HCT116 (cell line): ENCODE measurements at regions not wholly inside any gene's neighbourhood (a gene's known extent, or its start where the extent isn't known, plus 50 kb on each side); places are given as distances from the start of the nearest gene placed in this dataset.

Experiments
- ATAC-seq: fragments of 200-7000 bp; cut with Tn5 transposase; 2 replicates; pipeline ENCODE4 v1.9.1; 2020; ENCODE audit warnings: mild to moderate bottlenecking, moderate library complexity
- BruUV-seq: library from RNA; stranded (reverse); fragments of 400-500 nt; replicated peaks from 2 replicates; lab custom pipeline; 2021; lab: Mats Ljungman, UMichigan
- CTCF ChIA-PET: fragments of 300-600 bp; sonication (Branson Sonifier 250); formaldehyde crosslinking; loops from one replicate; lab custom pipeline; 2021; ENCODE audit warnings: antibody characterized with exemption; lab: Charles Lee
- POLR2A ChIA-PET: fragments of 300-600, 350-600 bp; sonication (Branson Sonifier 250); formaldehyde crosslinking; loops from one replicate; lab custom pipeline; 2021; ENCODE audit warnings: antibody characterized with exemption; lab: Charles Lee
- RAD21 ChIA-PET, 2 experiments: fragments of 300-600 bp; sonication (Branson Sonifier 250); formaldehyde crosslinking; loops; one replicate each; lab custom pipeline; 2023; ENCODE audit warnings: low total read pairs in 2 of 2; ENCODE audit not compliant: uncharacterized antibody in 2 of 2, unreplicated experiment in 2 of 2, low non-redundant PET in 1 of 2; lab: Charles Lee
- DNase-seq: peaks from one replicate; pipeline ENCODE4 v3.0.0-alpha.2; 2010; ENCODE audit warnings: low read depth, low spot score
- H2AFZ ChIP-seq: fragments of 200-600 bp; shearing (Covaris generic), sonication (generic); 2 replicates; pipeline ENCODE4 v1.6.1; 2017; ENCODE audit warnings: low read depth, mixed run types, mixed read lengths, antibody characterized with exemption, low read length; ENCODE audit not compliant: poor library complexity, severe bottlenecking
- H3K27ac ChIP-seq: 2 replicates; pipeline ENCODE4 v1.5.1; 2012; ENCODE audit warnings: low read depth, low read length
- H3K27me3 ChIP-seq: fragments of 200-600 bp; sonication (generic); 2 replicates; pipeline ENCODE4 v1.6.1; 2016; ENCODE audit warnings: mixed run types, low read length, mixed read lengths; ENCODE audit not compliant: insufficient read depth
- H3K36me3 ChIP-seq, 2 experiments: fragments of 200-500 bp in 1 of 2; fragments of 200-600 bp in 1 of 2; sonication (Bioruptor generic) in 1 of 2; sonication (generic) in 1 of 2; 2 replicates each; pipeline versions ENCODE4 v1.5.1 to v1.6.1; 2014 to 2016; ENCODE audit warnings: low read length in 2 of 2, inconsistent platforms in 1 of 2, mixed read lengths in 1 of 2, mixed run types in 1 of 2; ENCODE audit not compliant: insufficient read depth in 2 of 2, control insufficient read depth in 1 of 2
- H3K4me1 ChIP-seq, 2 experiments: fragments of 200-600 bp in 1 of 2; sonication (generic) in 1 of 2; 2 replicates each; pipeline versions ENCODE4 v1.5.1 to v1.6.1; 2012 to 2017; ENCODE audit warnings: low read length in 2 of 2, inconsistent platforms in 1 of 2, mild to moderate bottlenecking in 1 of 2, mixed read lengths in 1 of 2, mixed run types in 1 of 2, moderate library complexity in 1 of 2; ENCODE audit not compliant: insufficient read depth in 2 of 2, control insufficient read depth in 1 of 2
- H3K4me2 ChIP-seq: fragments of 200-600 bp; sonication (generic); 2 replicates; pipeline ENCODE4 v1.6.1; 2017; ENCODE audit warnings: mixed run types, low read length, mixed read lengths
- H3K4me3 ChIP-seq, 2 experiments: fragments of 200-600 bp in 1 of 2; sonication (generic) in 1 of 2; replicated peaks in 1 of 2; 2 replicates each; pipeline ENCODE4 v1.5.1; 2011 to 2016; ENCODE audit warnings: low read length in 2 of 2, control low read depth in 1 of 2, low read depth in 1 of 2, mild to moderate bottlenecking in 1 of 2, mixed read lengths in 1 of 2, mixed run types in 1 of 2
- H3K79me2 ChIP-seq: fragments of 200-600 bp; sonication (generic); 2 replicates; pipeline ENCODE4 v1.6.1; 2017; ENCODE audit warnings: mild to moderate bottlenecking, mixed run types, low read length, moderate library complexity, mixed read lengths; ENCODE audit not compliant: insufficient read depth
- H3K9ac ChIP-seq: fragments of 200-600 bp; sonication (generic); 2 replicates; pipeline ENCODE4 v1.6.1; 2016; ENCODE audit warnings: low read length, mixed read lengths
- H3K9me2 ChIP-seq: fragments of 200-600 bp; sonication (generic), shearing (Covaris generic); 2 replicates; pipeline ENCODE4 v1.6.1; 2017; ENCODE audit warnings: mixed run types, mild to moderate bottlenecking, moderate library complexity; ENCODE audit not compliant: insufficient read depth
- H3K9me3 ChIP-seq, 2 experiments: fragments of 200-500 bp in 1 of 2; fragments of 200-600 bp in 1 of 2; sonication (Bioruptor generic) in 1 of 2; sonication (generic) in 1 of 2; 2 replicates each; pipeline ENCODE4 v1.6.1; 2014 to 2017; ENCODE audit warnings: low read length in 2 of 2, mixed read lengths in 2 of 2, inconsistent platforms in 1 of 2, low read depth in 1 of 2, mild to moderate bottlenecking in 1 of 2, mixed run types in 1 of 2, moderate library complexity in 1 of 2; ENCODE audit not compliant: control insufficient read depth in 1 of 2, insufficient read depth in 1 of 2
- H4K20me1 ChIP-seq: fragments of 200-600 bp; sonication (generic), shearing (Covaris generic); 2 replicates; pipeline ENCODE4 v1.6.1; 2017; ENCODE audit warnings: mixed run types, mild to moderate bottlenecking, moderate library complexity; ENCODE audit not compliant: insufficient read depth
- ATF3 ChIP-seq: IDR thresholded peaks from 2 replicates; pipeline ENCODE4 v1.6.1; 2012
- CBX3 ChIP-seq: IDR thresholded peaks from 2 replicates; pipeline ENCODE4 v1.6.1; 2012; ENCODE audit warnings: low read depth
- CEBPB ChIP-seq: IDR thresholded peaks from 2 replicates; pipeline ENCODE4 v1.6.1; 2012; ENCODE audit warnings: low read depth
- EZH2 ChIP-seq: fragments of 200-600 bp; sonication (generic); IDR thresholded peaks from 2 replicates; pipeline ENCODE4 v1.6.1; 2017; ENCODE audit warnings: antibody characterized with exemption, mixed run types
- EZH2phosphoT487 ChIP-seq: fragments of 200-600 bp; IDR thresholded peaks from 2 replicates; pipeline ENCODE4 v1.6.1; 2018; ENCODE audit warnings: antibody characterized with exemption, borderline replicate concordance
- POLR2AphosphoS5 ChIP-seq: IDR thresholded peaks from 2 replicates; pipeline ENCODE4 v1.6.1; 2011; ENCODE audit warnings: mild to moderate bottlenecking, low read depth, low read length, moderate library complexity
- RAD21 ChIP-seq: IDR thresholded peaks from 2 replicates; pipeline ENCODE4 v1.6.1; 2012; ENCODE audit warnings: low read depth, mild to moderate bottlenecking
- REST ChIP-seq: IDR thresholded peaks from 2 replicates; pipeline ENCODE4 v1.6.1; 2012; ENCODE audit warnings: low read depth
- SIN3A ChIP-seq: IDR thresholded peaks from 2 replicates; pipeline ENCODE4 v1.6.1; 2012; ENCODE audit warnings: low read depth
- SP1 ChIP-seq: IDR thresholded peaks from 2 replicates; pipeline ENCODE4 v1.6.1; 2012; ENCODE audit warnings: low read depth
- SRF ChIP-seq: IDR thresholded peaks from 2 replicates; pipeline ENCODE4 v1.6.1; 2012; ENCODE audit warnings: low read depth
- YY1 ChIP-seq: IDR thresholded peaks from 2 replicates; pipeline ENCODE4 v1.6.1; 2011; ENCODE audit warnings: low read length, low read depth, moderate library complexity, mild to moderate bottlenecking; ENCODE audit not compliant: insufficient replicate concordance; ENCODE audit errors: extremely low read depth
- ZFX ChIP-seq: fragments of 450-650 bp; IDR thresholded peaks from 2 replicates; pipeline ENCODE4 v1.6.1; 2017
- ZNF274 ChIP-seq: fragments of 200-500 bp; sonication (Bioruptor generic); IDR thresholded peaks from 2 replicates; pipeline ENCODE4 v1.6.1; 2014; ENCODE audit warnings: mild to moderate bottlenecking, low read depth, low read length, inconsistent platforms
- intact Hi-C: fragments of 100-400 bp; cut with micrococcal nuclease; formaldehyde crosslinking; loops from 2 replicates; pipeline ENCODE4 v1.10.0; 2022
- TF ChIP-seq, protein P1 (sequence below), 3 experiments: fragments of 200-600 bp in 1 of 3; sonication (generic) in 1 of 3; IDR thresholded peaks in 2 of 3; conservative IDR thresholded peaks in 1 of 3; 2 replicates each; pipeline ENCODE4 v1.5.1; 2012 to 2017; ENCODE audit warnings: low read depth in 2 of 3, low read length in 2 of 3, antibody characterized with exemption in 1 of 3, borderline replicate concordance in 1 of 3, control low read depth in 1 of 3, mild to moderate bottlenecking in 1 of 3, mixed read lengths in 1 of 3, mixed run types in 1 of 3, moderate library complexity in 1 of 3; ENCODE audit not compliant: insufficient read depth in 1 of 3

DNA sequence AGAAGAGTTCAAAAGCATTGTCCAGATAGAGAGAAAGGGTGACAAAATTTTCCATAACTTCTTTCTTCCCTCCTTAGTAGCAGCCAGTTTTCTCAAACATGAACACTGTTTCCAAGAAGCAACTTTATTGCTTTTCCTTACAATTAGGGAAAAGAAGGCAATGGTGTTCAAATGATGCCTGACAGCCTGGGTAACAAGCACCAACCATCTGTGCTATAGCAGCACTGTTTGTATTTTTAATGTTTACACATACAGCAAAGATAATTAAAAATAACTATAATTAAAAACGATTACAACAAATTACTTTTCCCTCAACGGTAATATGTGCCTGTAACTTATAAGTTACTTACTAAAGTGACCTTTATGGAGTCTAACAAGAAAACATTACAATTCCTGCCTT, 450.6 kb upstream of the LMO3 start:
- no TSS peak for BruUV-seq
- H2AFZ ChIP-seq, result no peak overlapping the region
- H3K4me3 ChIP-seq, result no peak overlapping the region
- H3K4me2 ChIP-seq, result no peak overlapping the region
- H3K9me2 ChIP-seq, result no peaks in the 10 kb centered on the region
- ChIA-PET CTCF (no interaction called here), RAD21 (no interaction called here), POLR2A (no interaction called here)
- no peak overlapping the region for H3K27ac ChIP-seq
- TF ChIP-seq, protein P1, sequence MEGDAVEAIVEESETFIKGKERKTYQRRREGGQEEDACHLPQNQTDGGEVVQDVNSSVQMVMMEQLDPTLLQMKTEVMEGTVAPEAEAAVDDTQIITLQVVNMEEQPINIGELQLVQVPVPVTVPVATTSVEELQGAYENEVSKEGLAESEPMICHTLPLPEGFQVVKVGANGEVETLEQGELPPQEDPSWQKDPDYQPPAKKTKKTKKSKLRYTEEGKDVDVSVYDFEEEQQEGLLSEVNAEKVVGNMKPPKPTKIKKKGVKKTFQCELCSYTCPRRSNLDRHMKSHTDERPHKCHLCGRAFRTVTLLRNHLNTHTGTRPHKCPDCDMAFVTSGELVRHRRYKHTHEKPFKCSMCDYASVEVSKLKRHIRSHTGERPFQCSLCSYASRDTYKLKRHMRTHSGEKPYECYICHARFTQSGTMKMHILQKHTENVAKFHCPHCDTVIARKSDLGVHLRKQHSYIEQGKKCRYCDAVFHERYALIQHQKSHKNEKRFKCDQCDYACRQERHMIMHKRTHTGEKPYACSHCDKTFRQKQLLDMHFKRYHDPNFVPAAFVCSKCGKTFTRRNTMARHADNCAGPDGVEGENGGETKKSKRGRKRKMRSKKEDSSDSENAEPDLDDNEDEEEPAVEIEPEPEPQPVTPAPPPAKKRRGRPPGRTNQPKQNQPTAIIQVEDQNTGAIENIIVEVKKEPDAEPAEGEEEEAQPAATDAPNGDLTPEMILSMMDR (IDR thresholded peaks at IDR 0.05 in 2 of 3, conservative IDR thresholded peaks at IDR 0.05 in 1 of 3; ENCODE audit: borderline replicate concordance in 1 of 3, insufficient read depth in 1 of 3, low read depth in 2 of 3, low read length in 2 of 3), result no peak
- TF ChIP-seq YY1 (no peak), ZFX (no peak), EZH2 (no peak), EZH2phosphoT487 (no peak), SRF (no peak), RAD21 (no peak), ZNF274 (no peak), SIN3A (no peak), CEBPB (no peak), POLR2AphosphoS5 (no peak), REST (no peak), CBX3 (no peak), SP1 (no peak), ATF3 (no peak)
- H4K20me1 ChIP-seq, result no peaks in the 10 kb centered on the region
- no peak for ATAC-seq
- H3K27me3 ChIP-seq, result no peaks in the 10 kb centered on the region
- no peaks in the 10 kb centered on the region for H3K79me2 ChIP-seq
- intact Hi-C loops, result no loop called here
- no peak overlapping the region for H3K9ac ChIP-seq
- no peaks in the 10 kb centered on the region for H3K36me3 ChIP-seq
- H3K9me3 ChIP-seq, result no peaks in the 10 kb centered on the region; a peak in 1 of 4 replicates
- no peaks in the 10 kb centered on the region for H3K4me1 ChIP-seq
- DNase-seq, result no peak
